T-helper 2 cell treated with Interferon-gamma antibody and Interleukin-4, amounts not matched to agents 5 μg/mL and 100 μg/mL, for 36 hours (primary cell): ENCODE measurements at regions not wholly inside any gene's neighbourhood (a gene's known extent, or its start where the extent isn't known, plus 50 kb on each side); places are given as distances from the start of the nearest gene placed in this dataset.

Experiments used
- DNase-seq: peaks from one replicate; pipeline ENCODE4 v3.0.0; 2021; ENCODE audit warnings: low spot score
- H3K27ac Mint-ChIP-seq: one replicate; pipeline ENCODE4 v1.8.0; 2021; ENCODE audit warnings: mild to moderate bottlenecking, mixed read lengths
- H3K27me3 Mint-ChIP-seq: one replicate; pipeline ENCODE4 v1.8.0; 2021; ENCODE audit warnings: low read depth, mixed read lengths
- H3K36me3 Mint-ChIP-seq: one replicate; pipeline ENCODE4 v1.8.0; 2021; ENCODE audit warnings: low read depth, mixed read lengths
- H3K4me1 Mint-ChIP-seq: one replicate; pipeline ENCODE4 v1.8.0; 2021; ENCODE audit warnings: low read depth, mixed read lengths
- H3K4me3 Mint-ChIP-seq: one replicate; pipeline ENCODE4 v1.8.0; 2022; ENCODE audit warnings: mild to moderate bottlenecking, moderate library complexity, mixed read lengths
- H3K9me3 Mint-ChIP-seq: one replicate; pipeline ENCODE4 v1.8.0; 2021; ENCODE audit warnings: mixed read lengths

- Mint-ChIP-seq H3K4me1 (no peaks in the 10 kb centered on the region), H3K27ac (no peak overlapping the region), H3K4me3 (no peak overlapping the region), H3K9me3 (peaks cover 5% of the 10 kb centered on the region), H3K36me3 (no peaks in the 10 kb centered on the region), H3K27me3 (no peaks in the 10 kb centered on the region)
- no peak for DNase-seq
Observed at GRCh38 chr2:2557475-2557874, 226.4 kb upstream of the MYT1L start.

DNA sequence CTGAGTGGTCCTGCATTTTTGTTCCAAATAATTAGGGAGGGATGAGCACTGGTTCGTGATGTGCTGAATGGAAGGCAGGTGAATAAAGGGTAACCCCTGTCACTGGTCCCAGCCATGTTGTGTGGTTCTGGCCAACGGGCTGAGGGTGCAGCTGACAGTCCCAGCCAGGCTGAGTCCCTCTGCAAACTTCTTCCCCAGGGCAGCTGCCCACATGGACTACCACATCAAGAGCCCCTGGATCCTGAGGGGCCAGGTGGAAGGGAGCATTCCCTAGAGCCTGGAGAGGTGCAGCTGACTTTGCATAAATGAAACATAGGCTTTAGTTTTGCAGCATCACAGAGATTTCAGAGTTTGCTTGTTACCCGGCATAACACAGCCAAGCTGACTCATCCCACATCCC, 219.8 kb upstream of the MYT1L start:
- Mint-ChIP-seq H3K27ac (no peak overlapping the region), H3K9me3 (peaks cover 5% of the 10 kb centered on the region), H3K4me3 (no peak overlapping the region), H3K27me3 (no peaks in the 10 kb centered on the region), H3K4me1 (no peaks in the 10 kb centered on the region), H3K36me3 (no peaks in the 10 kb centered on the region)
- no peak for DNase-seq

- Mint-ChIP-seq H3K27ac (no peak overlapping the region), H3K4me3 (no peak overlapping the region), H3K9me3 (peaks cover 2% of the 10 kb centered on the region), H3K27me3 (no peaks in the 10 kb centered on the region), H3K36me3 (no peaks in the 10 kb centered on the region), H3K4me1 (no peaks in the 10 kb centered on the region)
- DNase-seq = no peak
Observed at GRCh38 chr2:2547911-2548310, 216.8 kb upstream of the MYT1L start.

DNA sequence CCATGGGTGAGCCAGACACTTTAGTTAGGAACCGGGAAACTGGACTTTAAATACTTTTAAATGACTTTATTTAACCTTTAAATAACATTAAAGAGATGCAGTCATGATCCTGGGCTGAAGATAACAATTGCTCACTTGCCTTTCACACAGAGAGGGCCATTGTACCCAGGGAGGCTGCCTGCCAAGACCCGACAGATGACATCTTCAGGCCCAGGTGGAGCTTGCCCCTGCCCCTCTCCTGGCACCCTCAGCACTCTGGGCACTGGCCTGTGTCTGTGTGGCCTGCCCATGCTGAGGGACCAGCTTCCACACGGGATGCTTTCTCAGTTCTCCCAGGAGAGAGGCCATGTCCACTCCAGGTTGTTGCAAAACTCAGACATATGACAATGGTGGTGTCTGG, 216.4 kb upstream of the MYT1L start:
- no peak for DNase-seq
- H3K9me3 Mint-ChIP-seq = no peaks in the 10 kb centered on the region
- H3K36me3 Mint-ChIP-seq = no peaks in the 10 kb centered on the region
- H3K4me1 Mint-ChIP-seq = no peaks in the 10 kb centered on the region
- no peak overlapping the region for H3K4me3 Mint-ChIP-seq
- no peak overlapping the region for H3K27ac Mint-ChIP-seq
- no peaks in the 10 kb centered on the region for H3K27me3 Mint-ChIP-seq

DNA sequence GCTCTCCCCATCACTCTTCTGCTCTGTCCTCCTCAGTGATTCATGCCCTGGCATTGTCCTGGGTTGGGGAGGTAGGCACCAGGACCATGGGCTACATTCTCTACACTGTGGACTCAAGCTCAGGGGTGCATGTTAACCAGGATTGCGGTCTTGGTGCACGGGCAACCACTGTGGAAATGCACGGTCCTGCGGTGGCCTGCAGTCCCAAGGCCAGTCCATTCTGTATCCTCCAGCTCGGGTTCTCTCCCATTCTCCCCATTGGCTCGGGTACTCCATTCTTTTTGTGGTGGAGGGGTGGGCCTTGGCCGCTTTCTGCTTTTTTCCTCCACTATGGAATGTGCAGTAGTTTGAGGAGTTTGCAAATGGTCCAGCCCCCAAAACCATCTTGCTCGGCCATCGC, 215.0 kb upstream of the MYT1L start:
- Mint-ChIP-seq H3K4me1 (no peaks in the 10 kb centered on the region), H3K27me3 (no peaks in the 10 kb centered on the region), H3K9me3 (no peaks in the 10 kb centered on the region), H3K36me3 (no peaks in the 10 kb centered on the region), H3K4me3 (no peak overlapping the region), H3K27ac (no peak overlapping the region)
- no peak for DNase-seq

DNA sequence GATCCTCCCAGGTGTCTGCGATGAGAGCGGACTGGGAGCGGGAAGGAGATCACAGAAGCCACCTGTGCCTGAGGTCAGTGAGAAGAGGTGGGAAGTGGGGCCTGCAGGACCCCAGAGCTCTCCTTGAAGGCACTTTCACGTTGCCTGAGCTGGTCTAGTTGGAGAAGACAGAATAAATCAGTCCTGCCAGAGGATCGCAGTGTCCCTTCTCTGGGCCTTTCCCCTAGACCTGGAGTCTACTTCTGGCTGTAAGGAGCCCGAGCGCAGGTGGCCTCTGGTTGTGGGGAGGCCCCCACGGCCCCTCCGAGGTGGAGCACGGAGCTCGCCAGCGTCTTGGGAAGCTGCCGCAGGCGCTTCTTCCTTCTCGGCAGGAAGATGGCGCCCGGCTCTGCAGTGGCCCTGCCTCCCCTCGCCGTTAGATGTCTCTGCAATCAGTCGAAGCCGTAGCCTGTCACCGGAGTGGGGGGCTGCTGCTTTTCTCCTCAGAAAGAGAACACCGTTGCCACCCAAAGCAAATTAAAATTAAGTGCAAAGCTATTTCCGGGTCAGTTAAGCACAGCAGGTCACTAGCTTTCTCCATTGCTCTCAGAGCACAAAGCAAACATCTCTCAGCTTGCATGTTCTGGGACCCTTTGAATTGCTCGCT, 212.0 kb upstream of the MYT1L start:
- Mint-ChIP-seq H3K36me3 (no peaks in the 10 kb centered on the region), H3K4me3 (no peak overlapping the region), H3K9me3 (no peaks in the 10 kb centered on the region), H3K4me1 (no peaks in the 10 kb centered on the region), H3K27me3 (no peaks in the 10 kb centered on the region), H3K27ac (no peak overlapping the region)
- DNase-seq = no peak

DNA sequence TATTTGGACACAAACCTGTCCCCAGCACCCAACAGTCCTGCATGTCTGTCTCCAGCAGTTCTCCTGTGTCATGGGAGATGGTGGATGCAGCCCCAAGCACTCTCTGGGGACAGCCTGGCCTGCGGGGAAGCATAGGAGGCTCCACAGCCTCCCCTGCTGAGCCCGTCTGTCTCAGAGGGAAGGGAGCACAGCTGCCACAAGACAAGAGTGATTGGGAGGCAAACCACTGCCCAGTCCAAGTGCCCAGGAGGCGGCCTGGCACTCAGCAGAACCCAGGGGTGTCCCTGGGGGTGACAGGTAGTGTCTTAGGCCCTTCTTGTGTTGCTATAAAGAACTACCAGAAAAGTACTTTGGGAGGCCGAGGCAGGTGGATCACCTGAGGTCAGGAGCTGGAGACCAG, 211.2 kb upstream of the MYT1L start:
- no peak for DNase-seq
- H3K27ac Mint-ChIP-seq = no peak overlapping the region
- no peaks in the 10 kb centered on the region for H3K27me3 Mint-ChIP-seq
- H3K4me1 Mint-ChIP-seq = no peaks in the 10 kb centered on the region
- H3K9me3 Mint-ChIP-seq = no peaks in the 10 kb centered on the region
- no peaks in the 10 kb centered on the region for H3K36me3 Mint-ChIP-seq
- no peak overlapping the region for H3K4me3 Mint-ChIP-seq

DNA sequence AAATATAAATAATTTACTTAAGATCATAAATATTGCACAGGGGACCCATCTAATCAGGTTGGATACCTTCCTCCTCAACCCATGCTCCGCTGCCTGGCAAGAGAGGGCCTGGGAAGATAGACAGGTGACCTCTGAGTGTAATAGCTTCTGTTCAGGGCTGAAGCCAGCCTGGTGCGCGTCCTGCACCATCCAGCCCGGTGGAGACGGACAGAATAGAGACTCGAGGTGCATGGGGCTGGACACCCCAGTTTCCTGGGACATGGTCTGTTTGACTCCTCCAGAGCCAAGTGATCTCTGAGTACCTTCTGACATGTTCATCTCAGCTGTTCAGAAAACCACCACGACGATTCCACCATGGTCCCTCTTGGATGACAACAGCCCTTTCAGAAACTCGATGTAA, 209.3 kb upstream of the MYT1L start:
- Mint-ChIP-seq H3K27me3 (no peaks in the 10 kb centered on the region), H3K4me3 (no peak overlapping the region), H3K4me1 (no peaks in the 10 kb centered on the region), H3K9me3 (no peaks in the 10 kb centered on the region), H3K36me3 (no peaks in the 10 kb centered on the region), H3K27ac (no peak overlapping the region)
- no peak for DNase-seq

GRCh38 chr2:2536416-2537056, 205.5 kb upstream of the MYT1L start:
- no peaks in the 10 kb centered on the region for H3K27me3 Mint-ChIP-seq
- no peaks in the 10 kb centered on the region for H3K4me1 Mint-ChIP-seq
- H3K9me3 Mint-ChIP-seq = no peaks in the 10 kb centered on the region
- DNase-seq = no peak
- no peak overlapping the region for H3K4me3 Mint-ChIP-seq
- H3K27ac Mint-ChIP-seq = no peak overlapping the region
- no peaks in the 10 kb centered on the region for H3K36me3 Mint-ChIP-seq

- Mint-ChIP-seq H3K4me3 (no peak overlapping the region), H3K4me1 (no peaks in the 10 kb centered on the region), H3K27me3 (no peaks in the 10 kb centered on the region), H3K36me3 (no peaks in the 10 kb centered on the region), H3K27ac (no peak overlapping the region), H3K9me3 (no peaks in the 10 kb centered on the region)
- no peak for DNase-seq
Observed at GRCh38 chr2:2530334-2530733, 199.3 kb upstream of the MYT1L start.

DNA sequence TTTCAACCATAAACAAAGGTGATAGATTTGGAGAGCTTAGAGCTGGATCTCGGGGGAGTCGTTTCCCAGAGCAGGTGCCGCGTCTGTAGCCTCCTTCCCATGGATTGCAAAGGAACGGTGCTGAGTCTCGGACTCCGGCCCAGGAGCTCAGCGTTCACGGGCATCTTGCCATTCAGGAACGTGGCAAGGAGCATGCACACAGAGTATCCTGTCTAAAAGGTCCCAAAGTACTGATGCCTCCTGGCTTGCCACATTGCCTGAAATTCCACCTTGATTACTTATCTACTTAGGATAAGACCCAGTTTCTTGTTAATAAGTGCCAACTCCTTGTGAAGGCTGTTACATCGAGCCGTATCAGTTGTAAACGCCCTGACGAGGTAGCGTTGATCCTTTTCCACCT, 197.8 kb upstream of the MYT1L start:
- no peak for DNase-seq
- no peaks in the 10 kb centered on the region for H3K9me3 Mint-ChIP-seq
- H3K36me3 Mint-ChIP-seq = no peaks in the 10 kb centered on the region

GRCh38 chr2:2527148-2527547, 196.1 kb upstream of the MYT1L start:
- Mint-ChIP-seq H3K4me3 (no peak overlapping the region), H3K27me3 (no peaks in the 10 kb centered on the region), H3K4me1 (no peaks in the 10 kb centered on the region), H3K9me3 (no peaks in the 10 kb centered on the region), H3K27ac (no peak overlapping the region), H3K36me3 (no peaks in the 10 kb centered on the region)
- no peak for DNase-seq

More for the DNA sequence above, 197.8 kb upstream of the MYT1L start:
- H3K27ac Mint-ChIP-seq = no peak overlapping the region
- no peaks in the 10 kb centered on the region for H3K4me1 Mint-ChIP-seq
- no peak overlapping the region for H3K4me3 Mint-ChIP-seq
- H3K27me3 Mint-ChIP-seq = no peaks in the 10 kb centered on the region

DNA sequence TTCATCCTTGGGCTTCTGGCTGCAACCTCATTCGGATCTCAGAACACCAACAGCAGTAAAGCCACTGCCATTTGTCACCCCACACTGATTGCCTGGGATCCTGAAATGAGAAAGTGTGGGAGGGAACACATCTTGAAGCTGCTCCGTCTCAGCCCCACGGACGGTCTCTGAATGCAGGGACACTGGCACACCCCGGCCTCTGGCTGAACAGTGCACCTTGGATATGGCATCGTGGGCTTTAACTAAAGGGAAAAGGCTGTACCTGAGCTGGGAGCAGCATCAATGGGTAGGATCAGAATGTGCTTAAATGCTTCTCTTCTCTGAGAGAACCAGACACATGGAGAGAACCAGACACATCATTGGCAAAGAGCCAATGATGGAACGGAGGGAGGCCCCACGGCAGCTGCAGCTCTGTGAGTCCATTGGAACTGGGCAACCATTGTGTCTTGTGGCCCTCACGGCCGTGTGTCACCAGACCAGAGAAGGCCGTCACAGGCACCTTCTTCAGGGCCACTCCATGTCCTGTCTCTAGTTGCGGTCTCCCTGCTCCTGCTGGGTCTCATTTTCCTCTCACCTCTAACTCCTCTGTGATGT, 193.4 kb upstream of the MYT1L start:
- H3K36me3 Mint-ChIP-seq = no peaks in the 10 kb centered on the region
- no peaks in the 10 kb centered on the region for H3K4me1 Mint-ChIP-seq
- no peaks in the 10 kb centered on the region for H3K27me3 Mint-ChIP-seq
- no peaks in the 10 kb centered on the region for H3K9me3 Mint-ChIP-seq
- no peak overlapping the region for H3K27ac Mint-ChIP-seq
- DNase-seq = no peak
- H3K4me3 Mint-ChIP-seq = no peak overlapping the region

GRCh38 chr2:2523461-2524347, 192.6 kb upstream of the MYT1L start:
- Mint-ChIP-seq H3K27me3 (no peaks in the 10 kb centered on the region), H3K9me3 (no peaks in the 10 kb centered on the region), H3K27ac (no peak overlapping the region), H3K36me3 (no peaks in the 10 kb centered on the region), H3K4me1 (no peaks in the 10 kb centered on the region), H3K4me3 (no peak overlapping the region)
- DNase-seq = no peak
